IMR-90 (cell line): ENCODE measurements at regions not wholly inside any gene's neighbourhood (a gene's known extent, or its start where the extent isn't known, plus 50 kb on each side); places are given as distances from the start of the nearest gene placed in this dataset.

Experiments
- ATAC-seq: fragments of 200-7000 bp; cut with Tn5 transposase; 2 replicates; pipeline ENCODE4 v1.9.1; 2020; ENCODE audit warnings: low read depth, mild to moderate bottlenecking, moderate library complexity
- BruUV-seq: library from RNA; stranded (reverse); fragments of 400-500 nt; replicated peaks from 2 replicates; lab custom pipeline; 2021; lab: Mats Ljungman, UMichigan
- CTCF ChIA-PET: fragments of 300-600 bp; formaldehyde crosslinking; extraction: SDS; loops from one replicate; lab custom pipeline; 2021; ENCODE audit warnings: antibody characterized with exemption; lab: Yijun Ruan, JAX
- POLR2A ChIA-PET: fragments of 300-600 bp; sonication (Branson Sonifier 250); formaldehyde crosslinking; loops from one replicate; lab custom pipeline; 2022; ENCODE audit warnings: antibody characterized with exemption; ENCODE audit not compliant: unreplicated experiment; lab: Charles Lee
- DNase-seq: peaks from one replicate; pipeline ENCODE4 v3.0.0; 2013
- H2AFZ ChIP-seq: replicated peaks from 2 replicates; pipeline ENCODE3; 2013; ENCODE audit warnings: low read length, mild to moderate bottlenecking; ENCODE audit not compliant: poor library complexity
- H2AK5ac ChIP-seq: 2 replicates; pipeline ENCODE4 v1.6.1; 2013; ENCODE audit warnings: low read depth, low read length, inconsistent platforms
- H2AK9ac ChIP-seq: replicated peaks from 2 replicates; pipeline ENCODE3; 2013; ENCODE audit warnings: mild to moderate bottlenecking, low read depth, low read length, moderate library complexity; ENCODE audit not compliant: poor library complexity
- H2BK120ac ChIP-seq: 2 replicates; pipeline ENCODE4 v1.6.1; 2013; ENCODE audit warnings: low read depth, low read length, inconsistent platforms
- H2BK15ac ChIP-seq: 3 replicates; pipeline ENCODE4 v1.6.1; 2013; ENCODE audit warnings: low read depth, low read length, inconsistent platforms
- H2BK20ac ChIP-seq: 2 replicates; pipeline ENCODE4 v1.6.1; 2013; ENCODE audit warnings: low read depth, mild to moderate bottlenecking, inconsistent platforms, low read length, moderate library complexity
- H2BK5ac ChIP-seq: 2 replicates; pipeline ENCODE4 v1.6.1; 2013; ENCODE audit warnings: mild to moderate bottlenecking, low read depth, low read length, inconsistent platforms; ENCODE audit not compliant: poor library complexity, severe bottlenecking
- H3K14ac ChIP-seq: replicated peaks from 2 replicates; pipeline ENCODE4 v1.6.1; 2013; ENCODE audit warnings: low read depth, low read length, inconsistent platforms
- H3K18ac ChIP-seq: 2 replicates; pipeline ENCODE4 v1.6.1; 2013; ENCODE audit warnings: low read depth, low read length, control low read depth
- H3K23ac ChIP-seq: 2 replicates; pipeline ENCODE4 v1.6.1; 2013; ENCODE audit warnings: low read depth, low read length, inconsistent platforms
- H3K27ac ChIP-seq: 2 replicates; pipeline ENCODE4 v1.5.1; 2013; ENCODE audit warnings: mild to moderate bottlenecking, control low read depth, low read length; ENCODE audit not compliant: insufficient read depth
- H3K27me3 ChIP-seq: 2 replicates; pipeline ENCODE4 v1.6.1; 2013; ENCODE audit warnings: low read length; ENCODE audit not compliant: control insufficient read depth, insufficient read depth
- H3K36me3 ChIP-seq: 2 replicates; pipeline ENCODE4 v1.6.1; 2013; ENCODE audit warnings: low read length, mixed read lengths; ENCODE audit not compliant: control insufficient read depth, insufficient read depth
- H3K4ac ChIP-seq: 2 replicates; pipeline ENCODE4 v1.6.1; 2013; ENCODE audit warnings: low read depth, low read length, inconsistent platforms
- H3K4me1 ChIP-seq: 2 replicates; pipeline ENCODE4 v1.6.1; 2013; ENCODE audit warnings: low read length, mixed read lengths; ENCODE audit not compliant: control insufficient read depth, insufficient read depth
- H3K4me2 ChIP-seq: 2 replicates; pipeline ENCODE4 v1.6.1; 2013; ENCODE audit warnings: low read depth, mild to moderate bottlenecking, control low read depth, low read length, moderate library complexity
- H3K4me3 ChIP-seq: 2 replicates; pipeline ENCODE4 v1.5.1; 2013; ENCODE audit warnings: low read depth, mild to moderate bottlenecking, control low read depth, low read length, moderate library complexity; ENCODE audit not compliant: insufficient read depth
- H3K56ac ChIP-seq: 2 replicates; pipeline ENCODE4 v1.6.1; 2013; ENCODE audit warnings: low read length, inconsistent platforms; ENCODE audit not compliant: insufficient read depth; ENCODE audit errors: extremely low read depth
- H3K79me1 ChIP-seq, 2 experiments: 2 replicates each; pipeline ENCODE4 v1.6.1; 2013; ENCODE audit warnings: low read length in 2 of 2, inconsistent platforms in 1 of 2, low read depth in 1 of 2
- H3K9ac ChIP-seq: 2 replicates; pipeline ENCODE4 v1.6.1; 2013; ENCODE audit warnings: low read depth, low read length, control low read depth
- H3K9me1 ChIP-seq: 2 replicates; pipeline ENCODE4 v1.6.1; 2013; ENCODE audit warnings: low read length, inconsistent platforms; ENCODE audit not compliant: insufficient read depth
- H3K9me3 ChIP-seq: 2 replicates; pipeline ENCODE4 v1.6.1; 2013; ENCODE audit warnings: low read length; ENCODE audit not compliant: control insufficient read depth, insufficient read depth
- H4K20me1 ChIP-seq: 2 replicates; pipeline ENCODE4 v1.6.1; 2013; ENCODE audit warnings: low read length, inconsistent platforms; ENCODE audit not compliant: insufficient read depth
- H4K5ac ChIP-seq: 2 replicates; pipeline ENCODE4 v1.6.1; 2013; ENCODE audit warnings: mild to moderate bottlenecking, low read depth, low read length, control low read depth
- H4K8ac ChIP-seq, 2 experiments: 2 replicates each; pipeline ENCODE4 v1.6.1; 2013; ENCODE audit warnings: low read depth in 2 of 2, low read length in 2 of 2, control low read depth in 1 of 2, inconsistent platforms in 1 of 2
- H4K91ac ChIP-seq: 2 replicates; pipeline ENCODE4 v1.6.1; 2013; ENCODE audit warnings: low read depth, low read length, inconsistent platforms; ENCODE audit not compliant: insufficient read depth
- BHLHE40 ChIP-seq: fragments of 150-350 bp; IDR thresholded peaks from 2 replicates; pipeline ENCODE4 v1.6.1; 2016; ENCODE audit warnings: mild to moderate bottlenecking, low read depth, low read length
- CHD1 ChIP-seq: IDR thresholded peaks from 2 replicates; pipeline ENCODE4 v1.6.1; 2012; ENCODE audit warnings: low read depth, low read length, improper control_type of control experiment
- RCOR1 ChIP-seq: IDR thresholded peaks from 2 replicates; pipeline ENCODE4 v1.6.1; 2012; ENCODE audit warnings: mild to moderate bottlenecking, low read length, improper control_type of control experiment; ENCODE audit not compliant: insufficient replicate concordance
- RFX5 ChIP-seq: IDR thresholded peaks from 2 replicates; pipeline ENCODE4 v1.8.0; 2012; ENCODE audit warnings: low read depth, mild to moderate bottlenecking, low read length, moderate library complexity
- dilution Hi-C: fragments of 300-500 bp; cut with HindIII; formaldehyde crosslinking; loops from one replicate; pipeline ENCODE4 v1.14.3; 2018; ENCODE audit warnings: low sequenced_read_pairs; ENCODE audit not compliant: unreplicated experiment
- in situ Hi-C: fragments of 300-500 bp; cut with MboI; formaldehyde crosslinking; loops from 3 replicates; pipeline ENCODE4 v1.14.3; 2019; ENCODE audit warnings: low sequenced_read_pairs, inconsistent platforms, mixed read lengths
- intact Hi-C: fragments of 100-400 bp; cut with micrococcal nuclease; formaldehyde crosslinking; loops from 2 replicates; pipeline ENCODE4 v1.10.0; 2022

DNA sequence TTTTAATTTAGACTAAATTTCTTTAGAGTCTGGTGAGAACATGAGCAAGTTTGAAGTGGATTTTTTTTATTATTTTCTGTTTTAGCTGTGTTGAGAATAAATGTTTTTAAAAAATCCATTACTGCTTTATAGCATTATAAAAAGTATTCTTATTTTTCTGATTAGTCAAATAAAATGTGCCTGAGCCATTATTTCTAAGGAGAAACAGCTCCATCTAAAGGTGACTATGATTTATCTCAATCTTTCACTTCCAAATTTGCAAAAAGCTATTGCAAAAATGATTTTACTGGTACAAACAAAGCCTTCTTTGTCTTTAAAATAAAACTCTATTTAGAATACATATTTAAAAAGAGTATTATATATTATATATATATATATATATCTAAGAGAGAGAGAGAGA, 959.2 kb downstream of the FAM133A start:
- Histone ChIP-seq H2AK5ac (no peak overlapping the region), H4K8ac (no peak overlapping the region), H3K4me2 (no peak overlapping the region), H2BK120ac (no peak overlapping the region), H3K18ac (no peak overlapping the region), H2BK5ac (no peak overlapping the region), H4K5ac (no peak overlapping the region), H3K27ac (no peak overlapping the region), H3K56ac (no peak overlapping the region), H2BK15ac (no peak overlapping the region), H3K36me3 (no peaks in the 10 kb centered on the region), H3K14ac (no peak overlapping the region), H3K9me1 (no peaks in the 10 kb centered on the region), H3K4me3 (no peak overlapping the region), H3K4ac (no peak overlapping the region), H2AK9ac (no peak overlapping the region), H2BK20ac (no peak overlapping the region), H3K23ac (no peak overlapping the region), H4K91ac (no peak overlapping the region), H3K27me3 (no peaks in the 10 kb centered on the region), H3K4me1 (no peaks in the 10 kb centered on the region), H4K20me1 (no peaks in the 10 kb centered on the region), H2AFZ (no peak overlapping the region), H3K79me1 (no peaks in the 10 kb centered on the region), H3K9ac (no peak overlapping the region), H3K9me3 (peaks cover 2% of the 10 kb centered on the region; the same call in 1 of the 2 replicates)
- BruUV-seq, result no TSS peak
- DNase-seq, result no peak
- no peak for ATAC-seq
- intact Hi-C loops (no loop called here), dilution Hi-C loops (no loop called here), in situ Hi-C loops (no loop called here)
- TF ChIP-seq RFX5 (no peak), BHLHE40 (no peak), CHD1 (no peak), RCOR1 (no peak)
- ChIA-PET CTCF (interaction anchor here (0.6 kb wide), 1 partner anchor 58 kb away, joined by 6 read pairs; no protein-coding TSS in a partner anchor), POLR2A (no interaction called here)
